Activated CD4-positive, alpha-beta T cell treated with anti-CD3 and anti-CD28 coated beads, Interleukin-2, Interleukin-6, amounts not matched to agents 100 ng/mL and 50 ng/mL, durations not matched to agents 16 hours and 8 hours (primary cell): ENCODE measurements at regions not wholly inside any gene's neighbourhood (a gene's known extent, or its start where the extent isn't known, plus 50 kb on each side); places are given as distances from the start of the nearest gene placed in this dataset.

Experiments
- DNase-seq: peaks from one replicate; pipeline ENCODE4 v3.0.0-alpha.2; 2020

- no peak for DNase-seq
Observed at GRCh38 chr6:99064834-99065233, 117.1 kb upstream of the FBXL4 start.

GRCh38 chr6:99036672-99037071, 88.9 kb upstream of the FBXL4 start:
- DNase-seq, result no peak

GRCh38 chr6:99032396-99032795, 84.7 kb upstream of the FBXL4 start:
- no peak for DNase-seq

- no peak for DNase-seq
Observed at GRCh38 chr6:99031957-99032356, 84.2 kb upstream of the FBXL4 start.

- DNase-seq, result no peak
Observed at GRCh38 chr6:99030915-99031314, 83.2 kb upstream of the FBXL4 start.

GRCh38 chr6:99026135-99026534, 78.4 kb upstream of the FBXL4 start:
- DNase-seq, result no peak

- no peak for DNase-seq
Observed at GRCh38 chr6:99024089-99024488, 76.3 kb upstream of the FBXL4 start.

GRCh38 chr6:99022039-99022609, 74.4 kb upstream of the FBXL4 start:
- DNase-seq, result no peak

GRCh38 chr6:99019381-99019780, 71.6 kb upstream of the FBXL4 start:
- no peak for DNase-seq

- no peak for DNase-seq
Observed at GRCh38 chr6:99017150-99017549, 69.4 kb upstream of the FBXL4 start.

- peak; percentile 47 for DNase-seq
Observed at GRCh38 chr6:99016355-99016754, 68.6 kb upstream of the FBXL4 start.

- no peak for DNase-seq
Observed at GRCh38 chr6:99014061-99014460, 66.3 kb upstream of the FBXL4 start.

- no peak for DNase-seq
Observed at GRCh38 chr6:99013661-99014060, 65.9 kb upstream of the FBXL4 start.

- peak; percentile 3 for DNase-seq
Observed at GRCh38 chr6:99013145-99013544, 65.4 kb upstream of the FBXL4 start.

- DNase-seq, result no peak
Observed at GRCh38 chr6:99011151-99011550, 63.4 kb upstream of the FBXL4 start.

- DNase-seq, result no peak
Observed at GRCh38 chr6:99002831-99003230, 55.1 kb upstream of the FBXL4 start.

GRCh38 chr6:98998103-98998502, 50.4 kb upstream of the FBXL4 start:
- DNase-seq, result no peak
